H9 (cell line): ENCODE measurements at regions not wholly inside any gene's neighbourhood (a gene's known extent, or its start where the extent isn't known, plus 50 kb on each side); places are given as distances from the start of the nearest gene placed in this dataset.

Experiments
- DNase-seq: peaks from one replicate; pipeline ENCODE4 v3.0.0-alpha.2; 2017
- H2AFZ ChIP-seq: one replicate; pipeline ENCODE4 v1.6.1; 2013; ENCODE audit warnings: mild to moderate bottlenecking, low read length, control low read depth, moderate library complexity
- H2AK5ac ChIP-seq: 2 replicates; pipeline ENCODE4 v1.6.1; 2013; ENCODE audit warnings: low read length, control low read depth, mixed read lengths; ENCODE audit not compliant: insufficient read length
- H2BK120ac ChIP-seq: one replicate; pipeline ENCODE4 v1.6.1; 2013; ENCODE audit warnings: low read depth, mild to moderate bottlenecking, low read length, control low read depth, inconsistent platforms; ENCODE audit not compliant: poor library complexity, severe bottlenecking
- H2BK12ac ChIP-seq: 2 replicates; pipeline ENCODE4 v1.6.1; 2013; ENCODE audit warnings: low read length, control low read depth, mixed read lengths, low read depth; ENCODE audit not compliant: insufficient read length
- H2BK15ac ChIP-seq: 2 replicates; pipeline ENCODE4 v1.6.1; 2013; ENCODE audit warnings: low read depth, low read length, control low read depth
- H2BK20ac ChIP-seq: one replicate; pipeline ENCODE4 v1.6.1; 2013; ENCODE audit warnings: low read depth, mild to moderate bottlenecking, low read length, control low read depth, inconsistent platforms; ENCODE audit not compliant: poor library complexity, severe bottlenecking
- H2BK5ac ChIP-seq: 2 replicates; pipeline ENCODE4 v1.6.1; 2013; ENCODE audit warnings: low read length, control low read depth, mixed read lengths; ENCODE audit not compliant: insufficient read length
- H3K14ac ChIP-seq: 2 replicates; pipeline ENCODE4 v1.6.1; 2013; ENCODE audit warnings: low read length, control low read depth; ENCODE audit not compliant: insufficient read depth
- H3K18ac ChIP-seq: 2 replicates; pipeline ENCODE4 v1.6.1; 2013; ENCODE audit warnings: low read depth, mild to moderate bottlenecking, mixed read lengths, low read length, control low read depth; ENCODE audit not compliant: insufficient read length
- H3K23ac ChIP-seq: 2 replicates; pipeline ENCODE4 v1.6.1; 2013; ENCODE audit warnings: low read length, control low read depth, mixed read lengths, low read depth; ENCODE audit not compliant: insufficient read length
- H3K23me2 ChIP-seq: 2 replicates; pipeline ENCODE4 v1.6.1; 2013; ENCODE audit warnings: low read depth, mild to moderate bottlenecking, mixed read lengths, low read length, control low read depth; ENCODE audit not compliant: insufficient read length, poor library complexity, severe bottlenecking
- H3K27ac ChIP-seq: 2 replicates; pipeline ENCODE4 v1.5.1; 2013; ENCODE audit warnings: low read length, control low read depth, mixed read lengths, low read depth; ENCODE audit not compliant: insufficient read length
- H3K27me3 ChIP-seq: 2 replicates; pipeline ENCODE4 v1.6.1; 2013; ENCODE audit warnings: low read length, control low read depth, inconsistent platforms; ENCODE audit not compliant: insufficient read depth
- H3K4ac ChIP-seq: 2 replicates; pipeline ENCODE4 v1.6.1; 2013; ENCODE audit warnings: low read depth, mild to moderate bottlenecking, control low read depth, inconsistent platforms, low read length, moderate library complexity
- H3K4me1 ChIP-seq: 2 replicates; pipeline ENCODE4 v1.6.1; 2013; ENCODE audit warnings: low read length, control low read depth, inconsistent platforms; ENCODE audit not compliant: insufficient read depth
- H3K4me2 ChIP-seq: 2 replicates; pipeline ENCODE4 v1.6.1; 2013; ENCODE audit warnings: low read length, control low read depth, mixed read lengths; ENCODE audit not compliant: insufficient read length, insufficient read depth
- H3K56ac ChIP-seq: 2 replicates; pipeline ENCODE4 v1.6.1; 2013; ENCODE audit warnings: low read depth, mild to moderate bottlenecking, mixed read lengths, low read length, control low read depth; ENCODE audit not compliant: insufficient read length
- H3K79me1 ChIP-seq: 2 replicates; pipeline ENCODE4 v1.6.1; 2013; ENCODE audit warnings: low read depth, mild to moderate bottlenecking, moderate library complexity, low read length, control low read depth, inconsistent platforms; ENCODE audit not compliant: insufficient read depth, poor library complexity, severe bottlenecking
- H3K79me2 ChIP-seq: 2 replicates; pipeline ENCODE4 v1.6.1; 2013; ENCODE audit warnings: low read length, control low read depth, inconsistent platforms; ENCODE audit not compliant: insufficient read depth
- H3K9ac ChIP-seq: 2 replicates; pipeline ENCODE4 v1.6.1; 2013; ENCODE audit warnings: low read length, control low read depth, mixed read lengths; ENCODE audit not compliant: insufficient read length; ENCODE audit errors: extremely low read depth
- H3K9me3 ChIP-seq: one replicate; pipeline ENCODE4 v1.6.1; 2013; ENCODE audit warnings: low read depth, low read length, inconsistent platforms; ENCODE audit not compliant: control insufficient read depth
- H3T11ph ChIP-seq: one replicate; pipeline ENCODE4 v1.6.1; 2013; ENCODE audit warnings: mild to moderate bottlenecking, low read length, control low read depth, inconsistent platforms
- H4K20me1 ChIP-seq: one replicate; pipeline ENCODE4 v1.6.1; 2013; ENCODE audit not compliant: control insufficient read depth, insufficient read length, insufficient read depth
- H4K5ac ChIP-seq: 2 replicates; pipeline ENCODE4 v1.6.1; 2013; ENCODE audit warnings: low read depth, mild to moderate bottlenecking, mixed read lengths, low read length, control low read depth; ENCODE audit not compliant: insufficient read length
- H4K8ac ChIP-seq: replicated peaks from 2 replicates; pipeline ENCODE4 v1.6.1; 2013; ENCODE audit warnings: low read length, control low read depth, mixed read lengths, low read depth; ENCODE audit not compliant: insufficient read length
- H4K91ac ChIP-seq: 2 replicates; pipeline ENCODE4 v1.6.1; 2013; ENCODE audit warnings: low read depth, mild to moderate bottlenecking, moderate library complexity, mixed read lengths, low read length, control low read depth; ENCODE audit not compliant: insufficient read length
- H3K27ac Mint-ChIP-seq, 3 experiments: 2 replicates in 2 of 3; 3 replicates in 1 of 3; pipeline ENCODE4 v1.8.0; 2020 to 2021; ENCODE audit warnings: mixed read lengths in 3 of 3, mild to moderate bottlenecking in 1 of 3, moderate library complexity in 1 of 3
- H3K27me3 Mint-ChIP-seq: 2 replicates; pipeline ENCODE4 v1.8.0; 2021; ENCODE audit warnings: low read depth, mild to moderate bottlenecking, moderate library complexity, mixed read lengths
- H3K36me3 Mint-ChIP-seq, 3 experiments: 2 replicates in 2 of 3; 3 replicates in 1 of 3; pipeline ENCODE4 v1.8.0; 2020 to 2021; ENCODE audit warnings: low read depth in 3 of 3, mixed read lengths in 3 of 3; ENCODE audit not compliant: insufficient read depth in 1 of 3
- H3K4me1 Mint-ChIP-seq, 2 experiments: 2 replicates each; pipeline ENCODE4 v1.8.0; 2020; ENCODE audit warnings: mixed read lengths in 2 of 2
- H3K4me3 Mint-ChIP-seq, 2 experiments: 2 replicates in 1 of 2; 3 replicates in 1 of 2; pipeline ENCODE4 v1.8.0; 2020 to 2021; ENCODE audit warnings: mild to moderate bottlenecking in 2 of 2, mixed read lengths in 2 of 2, moderate library complexity in 1 of 2
- H3K9me3 Mint-ChIP-seq, 2 experiments: 2 replicates in 1 of 2; 3 replicates in 1 of 2; pipeline ENCODE4 v1.8.0; 2020; ENCODE audit warnings: mild to moderate bottlenecking in 2 of 2, mixed read lengths in 2 of 2, moderate library complexity in 1 of 2
- WGBS: extraction: QIAGEN DNeasy Blood & Tissue Kit; methylation state at CpG from one replicate; pipeline ENCODE4 v1.1.7; 2013; ENCODE audit warnings: missing lambda C conversion rate, low lambda C conversion rate, mixed read lengths; ENCODE audit not compliant: insufficient read length; ENCODE audit errors: extremely low coverage; 5-methylcytosine and 5-hydroxymethylcytosine counted together
- TF ChIP-seq, protein P1 (sequence below): fragments of 200-600 bp; sonication (generic); conservative IDR thresholded peaks from 3 replicates; pipeline ENCODE4 v1.8.0; 2021; ENCODE audit warnings: antibody characterized with exemption, mild to moderate bottlenecking

- no peak overlapping the region for H3K4me3 Mint-ChIP-seq
- no peaks in the 10 kb centered on the region for H3K27me3 Mint-ChIP-seq
- Histone ChIP-seq H2AK5ac (no peak overlapping the region), H3K56ac (no peak overlapping the region), H3T11ph (no peak overlapping the region), H3K4ac (no peak overlapping the region), H4K20me1 (no peaks in the 10 kb centered on the region), H3K79me1 (no peaks in the 10 kb centered on the region), H3K23me2 (no peaks in the 10 kb centered on the region), H3K18ac (no peak overlapping the region), H3K4me1 (no peaks in the 10 kb centered on the region), H3K9ac (no peak overlapping the region), H2BK120ac (no peak overlapping the region), H3K23ac (no peak overlapping the region), H4K8ac (no peak overlapping the region), H2BK12ac (no peak overlapping the region), H4K91ac (no peak overlapping the region), H3K9me3 (no peaks in the 10 kb centered on the region), H2BK20ac (no peak overlapping the region), H2BK15ac (no peak overlapping the region), H3K79me2 (no peaks in the 10 kb centered on the region), H2AFZ (no peak overlapping the region), H3K27ac (no peak overlapping the region), H4K5ac (no peak overlapping the region), H3K14ac (no peak overlapping the region), H3K4me2 (no peak overlapping the region), H3K27me3 (no peaks in the 10 kb centered on the region), H2BK5ac (no peak overlapping the region)
- no CpG with 5 or more reads among the region's 2 CpGs for WGBS
- no peaks in the 10 kb centered on the region for H3K9me3 Mint-ChIP-seq
- no peaks in the 10 kb centered on the region for H3K36me3 Mint-ChIP-seq
- TF ChIP-seq, protein P1, sequence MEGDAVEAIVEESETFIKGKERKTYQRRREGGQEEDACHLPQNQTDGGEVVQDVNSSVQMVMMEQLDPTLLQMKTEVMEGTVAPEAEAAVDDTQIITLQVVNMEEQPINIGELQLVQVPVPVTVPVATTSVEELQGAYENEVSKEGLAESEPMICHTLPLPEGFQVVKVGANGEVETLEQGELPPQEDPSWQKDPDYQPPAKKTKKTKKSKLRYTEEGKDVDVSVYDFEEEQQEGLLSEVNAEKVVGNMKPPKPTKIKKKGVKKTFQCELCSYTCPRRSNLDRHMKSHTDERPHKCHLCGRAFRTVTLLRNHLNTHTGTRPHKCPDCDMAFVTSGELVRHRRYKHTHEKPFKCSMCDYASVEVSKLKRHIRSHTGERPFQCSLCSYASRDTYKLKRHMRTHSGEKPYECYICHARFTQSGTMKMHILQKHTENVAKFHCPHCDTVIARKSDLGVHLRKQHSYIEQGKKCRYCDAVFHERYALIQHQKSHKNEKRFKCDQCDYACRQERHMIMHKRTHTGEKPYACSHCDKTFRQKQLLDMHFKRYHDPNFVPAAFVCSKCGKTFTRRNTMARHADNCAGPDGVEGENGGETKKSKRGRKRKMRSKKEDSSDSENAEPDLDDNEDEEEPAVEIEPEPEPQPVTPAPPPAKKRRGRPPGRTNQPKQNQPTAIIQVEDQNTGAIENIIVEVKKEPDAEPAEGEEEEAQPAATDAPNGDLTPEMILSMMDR = no peak
- no peak for DNase-seq
- no peaks in the 10 kb centered on the region for H3K4me1 Mint-ChIP-seq
- no peak overlapping the region for H3K27ac Mint-ChIP-seq
These were observed 451.5 kb upstream of the FAM241A start for GRCh38 chr4:111693758-111694157.
